COLO668 (cell line): ENCODE measurements at regions not wholly inside any gene's neighbourhood (a gene's known extent, or its start where the extent isn't known, plus 50 kb on each side); places are given as distances from the start of the nearest gene placed in this dataset.
"Not testable (repeated sequence)": the region's sequence is repeated elsewhere in the genome, so short reads cannot be mapped to it uniquely, and the experiment has no call there.

ENCODE experiments used
- DNase-seq: peaks from one replicate; lab custom pipeline; 2025; ENCODE audit not compliant: unreplicated experiment; lab: John Stamatoyannopoulos, UW

DNA sequence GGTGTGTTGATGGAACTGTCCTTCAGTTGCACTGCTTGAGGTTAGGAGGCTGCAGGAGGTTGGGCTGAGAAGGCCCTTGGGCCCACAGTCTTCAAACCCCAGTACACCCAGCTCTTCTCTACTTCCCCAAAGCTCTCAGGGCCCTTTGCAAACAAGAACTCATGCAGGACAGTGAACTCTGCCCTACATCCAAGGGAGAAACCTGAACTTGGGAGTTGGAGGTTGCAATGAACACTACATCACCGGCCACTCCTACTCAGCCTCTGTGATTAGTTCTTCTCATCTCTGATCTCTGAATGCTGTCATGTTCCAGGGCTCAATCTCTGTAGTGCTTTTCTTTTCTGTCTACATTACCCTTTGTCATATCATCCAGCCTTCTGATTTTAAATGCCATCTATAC, 148.5 kb upstream of the PDE7B start:
- no peak for DNase-seq

DNA sequence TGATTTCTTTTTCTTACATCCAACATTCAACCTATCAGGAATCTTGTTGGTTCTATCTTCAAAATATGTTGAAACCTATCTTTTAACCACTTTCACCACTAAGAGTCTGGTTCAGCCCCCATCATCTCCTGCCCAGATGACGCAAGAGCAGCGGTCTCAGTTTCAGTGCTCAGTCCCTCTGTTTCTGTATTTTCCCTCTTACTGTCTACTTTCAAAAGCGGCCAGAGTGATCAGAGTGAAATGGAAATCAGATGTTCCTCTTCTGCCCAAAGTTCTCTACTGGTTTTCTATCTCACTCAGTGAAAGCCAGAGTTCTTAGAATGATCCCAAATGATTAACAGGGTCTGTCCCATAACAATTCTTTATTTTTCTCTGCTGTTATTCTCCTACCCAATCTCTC, 147.9 kb upstream of the PDE7B start:
- no peak for DNase-seq

DNA sequence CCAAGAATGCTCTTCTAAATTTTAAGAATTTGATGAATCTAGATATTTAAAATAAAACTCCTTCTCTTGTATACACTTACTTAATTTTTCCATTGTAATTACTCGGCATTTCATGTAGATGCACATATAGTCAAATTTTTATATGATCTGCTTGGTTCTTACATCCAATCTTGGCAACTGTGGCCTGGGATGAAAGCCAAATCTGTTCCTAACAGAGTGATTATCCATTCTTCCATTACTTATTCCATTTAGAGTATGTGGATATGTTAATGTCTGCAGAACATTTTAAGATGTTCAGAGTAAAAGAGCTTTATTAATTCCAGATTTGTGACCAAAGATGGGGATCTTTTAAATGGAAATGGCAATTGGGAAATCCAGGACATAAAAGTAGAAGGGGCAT, 144.1 kb upstream of the PDE7B start:
- no peak for DNase-seq

DNA sequence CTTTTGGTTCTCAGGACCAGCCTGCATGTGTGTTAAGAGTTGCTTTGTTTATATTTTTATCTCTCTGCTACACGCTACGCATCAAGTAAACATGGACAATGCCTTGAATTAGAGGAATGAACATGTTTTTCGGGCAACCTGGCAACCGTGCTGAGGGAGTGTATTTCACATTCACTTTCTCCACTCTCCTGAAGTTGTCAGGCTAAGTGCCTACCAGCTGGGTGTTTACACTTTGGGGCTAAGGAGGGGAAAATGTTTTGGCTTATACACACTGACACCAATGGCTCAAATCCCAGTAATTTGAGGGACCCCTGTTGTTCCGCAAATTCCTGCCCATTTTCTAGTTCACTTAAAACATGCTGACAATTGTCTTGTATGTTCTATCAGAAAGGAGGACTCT, 141.5 kb upstream of the PDE7B start:
- DNase-seq = no peak

DNA sequence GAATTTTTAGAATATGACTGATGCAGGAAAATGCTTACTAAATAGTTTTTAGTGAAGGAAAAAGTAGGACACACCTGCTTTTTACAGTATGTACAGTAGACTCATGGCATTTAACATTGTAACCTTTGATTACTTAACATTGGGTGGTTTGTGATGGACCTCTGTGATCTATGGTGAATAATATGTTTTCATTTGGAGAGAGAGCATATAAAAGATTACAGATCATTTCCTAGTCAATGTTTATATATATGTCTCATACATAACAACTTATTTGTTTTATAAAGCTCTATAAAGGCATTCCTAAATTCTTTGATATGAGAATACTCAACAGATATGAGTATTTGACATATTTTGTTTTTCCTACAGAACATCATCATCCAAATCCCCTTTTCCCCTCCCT, 129.3 kb upstream of the PDE7B start:
- DNase-seq = no peak

DNA sequence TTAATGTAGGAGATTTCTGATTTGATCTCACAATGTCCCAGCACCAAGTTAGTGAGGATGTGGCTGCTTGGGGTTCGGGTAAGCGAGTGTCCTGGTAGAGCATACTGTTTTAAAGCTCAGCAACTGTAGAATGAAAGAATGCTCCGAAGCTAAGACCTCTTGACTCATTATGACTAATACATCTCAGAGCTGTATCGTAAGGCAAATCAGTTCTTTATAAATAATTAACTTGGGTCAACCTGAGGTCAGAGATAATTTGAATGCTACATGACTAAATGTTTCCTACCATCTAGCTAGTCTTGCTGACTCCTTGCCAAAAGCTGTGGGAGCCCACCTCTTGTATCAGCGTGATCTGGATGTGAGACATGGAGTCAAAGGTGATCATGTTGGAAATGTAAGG, 128.8 kb upstream of the PDE7B start:
- no peak for DNase-seq

DNA sequence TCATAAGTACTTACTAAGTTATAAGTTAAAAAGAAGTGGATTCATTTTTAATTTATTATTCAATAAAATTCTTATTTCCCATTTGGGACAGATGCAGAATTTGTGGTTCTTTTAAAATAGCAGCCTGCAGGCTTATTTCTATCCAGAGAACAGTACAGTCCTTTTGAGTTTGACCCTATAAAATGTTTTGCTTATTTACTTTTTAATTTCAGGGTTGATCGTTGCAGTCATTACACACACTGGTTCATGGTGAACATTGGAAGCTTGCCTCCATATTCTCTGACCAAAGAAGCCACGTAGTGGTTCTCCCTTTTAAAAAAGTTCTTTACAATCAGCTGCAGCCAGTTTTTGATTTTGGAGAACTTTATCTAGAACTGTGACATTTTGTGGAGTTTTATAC, 122.9 kb upstream of the PDE7B start:
- no peak for DNase-seq

DNA sequence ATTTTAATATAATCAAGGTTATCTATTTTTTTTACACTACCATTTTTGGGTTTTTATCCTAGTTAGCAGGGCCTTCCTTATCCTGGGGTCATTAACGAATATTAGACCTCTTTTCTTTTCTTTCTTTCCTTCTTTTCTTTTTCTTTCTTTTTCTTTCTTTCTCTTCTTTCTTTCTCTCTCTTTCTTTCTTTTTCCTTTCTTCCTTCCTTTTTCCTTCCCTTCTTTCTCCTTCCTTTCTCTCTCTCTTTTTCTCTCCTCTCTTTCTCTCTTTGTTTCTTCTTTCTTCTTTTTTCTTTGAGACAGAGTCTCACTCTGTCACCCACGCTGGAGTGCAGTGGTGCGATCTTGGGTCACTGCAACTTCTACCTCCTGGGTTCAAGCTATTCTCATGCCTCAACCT, 120.4 kb upstream of the PDE7B start:
- no peak for DNase-seq

DNA sequence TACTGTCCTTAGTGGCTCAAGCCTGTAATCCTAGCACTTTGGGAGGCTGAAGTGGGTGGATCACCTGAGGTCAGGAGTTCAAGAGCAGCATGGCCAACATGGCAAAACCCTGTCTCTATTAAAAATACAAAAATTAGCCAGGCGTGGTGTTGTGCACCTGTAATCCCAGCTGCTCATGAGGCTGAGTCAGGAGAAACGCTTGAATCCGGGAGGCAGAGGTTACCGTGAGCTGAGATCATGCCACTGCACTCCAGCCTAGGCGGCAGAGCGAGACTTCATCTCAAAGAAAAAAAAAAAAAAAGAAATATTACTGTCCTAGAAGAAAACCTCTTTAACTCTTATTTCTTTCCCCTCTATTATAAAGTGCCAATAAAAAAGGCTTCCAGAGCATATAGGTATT, 115.2 kb upstream of the PDE7B start:
- not testable (repeated sequence) for DNase-seq

DNA sequence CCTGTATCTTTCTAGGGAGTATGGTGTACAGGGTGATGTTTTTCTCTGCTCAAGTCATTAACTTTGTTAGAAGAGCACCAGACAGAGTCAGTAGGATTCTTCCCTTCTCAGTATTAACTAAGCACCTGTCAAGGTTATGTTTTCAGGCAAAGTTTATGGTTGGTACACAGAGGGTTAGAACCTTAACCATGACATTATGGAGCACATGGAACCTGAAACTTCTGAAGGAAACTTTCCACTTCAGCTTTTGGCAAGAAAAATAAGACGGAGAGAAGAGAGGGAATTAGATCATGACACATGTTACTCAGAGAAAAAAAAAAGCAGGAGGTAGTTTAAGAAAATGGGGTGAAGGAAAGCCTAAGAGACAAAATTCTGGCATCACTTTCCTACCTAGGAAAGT, 112.9 kb upstream of the PDE7B start:
- DNase-seq = no peak

DNA sequence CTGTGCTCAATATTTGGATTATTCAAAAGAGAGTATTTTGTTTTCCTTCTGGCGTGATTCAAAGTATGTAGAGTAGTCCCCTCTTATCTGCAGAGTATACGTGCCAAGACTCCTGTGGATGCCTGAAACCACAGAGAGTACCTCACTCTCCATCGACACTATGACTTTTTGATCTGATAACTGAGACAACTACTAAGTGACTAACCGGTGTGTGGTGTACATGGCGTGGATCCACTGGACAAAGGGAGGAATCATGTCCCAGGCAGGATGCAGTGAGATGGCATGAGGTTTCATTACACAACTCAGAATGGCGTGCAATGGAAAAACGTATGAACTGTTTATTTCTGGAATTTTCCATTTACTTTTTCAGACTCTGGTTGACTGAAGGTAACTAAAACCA, 112.2 kb upstream of the PDE7B start:
- DNase-seq = no peak

DNA sequence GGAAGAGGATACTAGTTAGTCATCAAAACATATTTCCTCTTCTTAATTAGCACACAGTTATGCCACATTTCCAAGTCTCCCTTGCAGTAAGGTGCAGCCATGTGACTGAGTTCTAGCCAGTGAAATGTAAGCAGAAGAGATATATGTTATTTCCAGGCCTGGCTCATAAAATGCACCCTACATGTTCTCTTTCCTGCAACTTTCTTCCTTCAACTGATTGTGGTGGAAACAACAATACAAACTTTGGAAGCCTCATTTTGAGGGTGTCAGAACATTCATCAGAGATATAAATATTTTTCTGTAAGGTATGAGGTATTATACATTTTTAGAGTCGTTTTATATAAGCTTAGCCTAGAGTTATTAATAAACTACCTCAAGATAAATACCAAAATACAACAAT, 110.9 kb upstream of the PDE7B start:
- no peak for DNase-seq

DNA sequence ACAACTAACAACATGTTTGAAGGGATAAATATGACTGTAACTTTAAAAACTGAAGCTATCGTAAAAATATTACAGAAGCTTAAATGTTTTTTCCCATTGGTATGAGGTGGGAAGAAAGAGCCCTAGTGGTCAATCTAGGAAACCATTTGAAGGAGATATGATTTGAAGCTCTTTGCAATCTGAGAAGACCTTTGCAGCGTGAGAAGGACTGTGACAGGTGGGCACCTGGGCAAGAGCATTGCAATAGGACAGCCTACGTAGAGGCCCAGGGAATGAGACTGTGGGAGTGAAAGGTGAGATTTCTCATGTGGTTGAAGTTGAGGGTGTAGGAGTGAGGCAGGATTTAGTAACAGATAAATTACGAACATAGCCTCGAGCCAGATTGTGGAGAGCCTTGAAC, 108.0 kb upstream of the PDE7B start:
- DNase-seq = no peak

DNA sequence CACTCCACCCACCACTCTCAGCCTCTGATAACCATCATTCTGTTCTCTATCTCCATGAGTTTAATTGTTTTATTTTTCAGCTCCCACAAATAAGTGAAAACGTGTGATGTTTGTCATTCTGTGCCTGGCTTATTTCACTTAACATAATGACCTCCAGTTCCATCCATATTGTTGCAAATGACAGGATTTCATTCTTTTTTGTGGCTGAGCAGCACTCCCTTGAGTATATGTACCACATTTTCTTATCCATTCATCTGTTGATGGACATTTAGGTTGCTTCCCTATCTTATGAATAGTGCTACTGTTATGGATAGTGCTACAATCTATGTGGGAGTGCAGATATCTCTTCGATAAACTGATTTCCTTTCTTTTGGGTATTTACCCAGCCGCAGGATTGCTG, 103.3 kb upstream of the PDE7B start:
- no peak for DNase-seq

DNA sequence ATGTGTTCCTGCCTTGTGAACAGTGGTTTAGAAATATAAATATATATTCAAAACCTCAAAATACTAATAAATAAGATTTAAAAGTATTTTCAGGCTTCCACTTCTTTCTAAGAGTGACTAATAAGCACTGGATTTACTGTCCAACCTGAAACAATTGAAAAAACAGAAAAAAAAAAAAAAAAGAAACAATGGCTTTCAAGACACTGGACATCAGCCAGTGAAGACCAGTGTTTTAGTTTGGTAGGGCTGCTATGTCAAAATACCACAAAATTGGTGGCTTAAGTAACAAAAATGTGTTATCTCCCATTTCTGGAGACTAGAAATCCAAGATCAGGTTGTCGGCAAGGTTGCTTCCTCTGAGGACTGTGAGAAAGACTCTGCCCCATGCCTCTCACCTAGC, 101.4 kb upstream of the PDE7B start:
- DNase-seq = no peak

DNA sequence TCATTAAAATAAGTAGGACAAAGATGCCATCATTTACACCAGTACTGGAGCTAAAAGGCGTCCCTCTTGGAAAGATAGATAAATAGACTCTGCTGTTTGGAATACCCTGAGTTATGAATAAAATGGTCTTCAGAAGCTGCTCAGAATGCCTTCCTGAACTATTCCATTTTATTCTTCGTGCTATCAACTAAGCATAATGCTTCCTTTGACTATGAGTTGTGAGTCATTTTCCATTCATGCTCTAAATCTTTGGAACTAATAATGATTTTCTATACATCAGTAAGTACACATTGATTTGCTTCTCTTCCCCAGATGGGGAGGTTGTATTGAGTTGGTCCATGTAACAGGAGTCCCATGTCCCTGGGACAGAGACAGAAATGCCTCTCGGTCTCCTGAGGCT, 98.3 kb upstream of the PDE7B start:
- DNase-seq = no peak

DNA sequence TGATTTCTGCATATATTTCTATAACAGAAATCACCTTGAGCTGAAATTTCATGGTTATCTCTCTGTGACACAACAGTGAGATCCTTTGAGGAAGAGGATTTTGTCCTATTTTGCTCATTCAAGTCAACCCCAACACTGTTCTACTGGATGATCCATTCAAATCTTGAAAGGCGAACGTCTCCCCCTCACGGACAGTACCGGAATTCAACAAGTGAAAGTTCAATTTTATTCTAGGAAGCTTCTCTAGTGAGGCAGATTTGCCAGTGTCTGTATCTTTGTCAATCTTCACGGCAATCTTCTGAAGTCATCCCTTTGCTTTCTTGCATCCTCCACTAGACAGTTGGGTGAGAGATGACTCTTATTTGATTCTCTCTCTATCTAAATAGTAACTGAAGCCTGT, 91.7 kb upstream of the PDE7B start:
- DNase-seq = no peak

DNA sequence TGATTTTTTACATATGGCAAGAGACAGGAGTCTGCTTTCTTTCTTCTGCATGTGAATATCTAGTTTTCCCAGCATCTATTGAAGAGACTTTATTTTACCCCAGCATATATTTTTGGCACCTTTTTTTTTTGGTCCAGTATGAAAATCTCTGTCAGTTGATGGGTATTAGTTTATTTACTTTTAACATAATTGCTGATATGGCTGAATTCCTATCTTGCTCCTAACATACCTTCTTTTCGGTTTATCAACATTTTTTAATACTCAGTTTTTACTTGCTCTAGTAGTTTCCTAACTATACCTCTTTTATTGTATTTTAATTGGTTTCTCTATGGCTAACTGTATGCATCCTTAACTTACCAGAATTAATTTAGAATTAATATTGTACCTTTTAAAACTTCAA, 77.5 kb upstream of the PDE7B start:
- no peak for DNase-seq

DNA sequence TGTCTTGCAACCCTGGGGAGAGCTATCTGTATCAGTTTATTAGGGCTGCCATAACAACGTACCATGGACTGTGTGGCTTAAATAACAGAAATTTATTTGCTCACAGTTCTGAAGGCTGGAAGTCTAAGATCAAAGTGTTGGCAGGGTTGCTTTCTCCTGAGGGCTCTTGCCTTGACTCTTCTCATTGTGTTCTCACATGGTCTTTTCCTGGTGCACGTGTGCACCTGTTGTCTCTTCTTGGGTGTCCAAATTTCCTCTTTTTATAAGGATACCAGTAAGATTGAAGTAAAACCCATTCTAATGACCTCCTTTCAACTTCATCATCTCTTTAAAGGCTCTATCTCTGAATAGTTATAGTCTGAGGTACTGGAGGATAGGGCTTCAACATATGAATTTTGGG, 72.3 kb upstream of the PDE7B start:
- no peak for DNase-seq

DNA sequence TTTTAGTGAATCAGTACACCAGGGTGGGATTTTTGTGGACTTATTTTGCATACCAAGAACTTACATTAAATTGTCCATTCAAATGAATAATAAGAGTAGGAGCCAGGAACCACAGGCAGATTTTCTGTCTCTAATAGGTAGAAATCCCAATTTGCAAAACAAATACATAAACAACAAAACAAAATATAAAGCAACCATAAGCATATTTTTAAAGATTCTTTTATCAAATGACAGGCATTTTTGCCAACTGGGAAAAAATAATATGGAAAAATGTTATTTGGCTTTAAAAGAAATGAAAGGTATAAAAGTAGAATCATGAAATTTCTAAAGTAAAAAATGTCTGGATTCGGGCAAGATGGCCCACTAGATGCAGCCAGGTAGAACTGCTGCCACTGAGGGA, 71.2 kb upstream of the PDE7B start:
- DNase-seq = no peak

DNA sequence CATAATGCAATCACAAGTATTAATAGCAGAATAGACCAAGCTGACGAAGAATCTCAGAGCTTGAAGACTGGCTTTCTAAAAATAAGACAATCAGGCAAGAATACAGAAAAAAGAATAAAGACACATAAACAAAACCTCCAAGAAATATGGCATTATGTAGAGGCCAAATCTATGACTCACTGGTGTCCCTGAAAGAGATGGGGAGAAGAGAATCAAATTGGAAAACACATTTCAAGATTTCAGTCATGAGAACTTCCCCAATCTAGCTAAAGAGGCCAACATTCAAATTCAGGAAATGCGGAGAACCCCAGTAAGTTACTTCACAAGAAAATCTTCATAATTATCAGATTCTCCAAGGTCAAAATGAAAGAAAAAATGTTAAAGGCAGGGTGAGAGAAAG, 69.0 kb upstream of the PDE7B start:
- no peak for DNase-seq

DNA sequence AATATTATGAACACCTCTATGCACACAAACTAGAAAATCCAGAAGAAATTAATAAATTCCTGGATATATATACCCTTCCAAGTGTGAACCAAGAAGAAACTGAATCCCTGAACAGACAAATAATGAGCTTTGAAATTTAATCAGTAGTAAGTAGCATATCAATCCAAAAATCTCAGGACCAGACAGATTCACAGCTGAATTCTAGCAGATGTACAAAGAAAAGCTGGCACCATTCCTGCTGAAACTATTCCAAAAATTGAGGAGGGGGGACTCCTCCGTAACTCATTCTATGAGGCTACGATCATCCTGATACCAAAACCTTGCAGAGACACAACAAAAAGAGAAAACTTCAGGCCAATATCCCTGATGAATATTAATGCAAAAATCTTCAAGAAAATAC, 67.0 kb upstream of the PDE7B start:
- no peak for DNase-seq

DNA sequence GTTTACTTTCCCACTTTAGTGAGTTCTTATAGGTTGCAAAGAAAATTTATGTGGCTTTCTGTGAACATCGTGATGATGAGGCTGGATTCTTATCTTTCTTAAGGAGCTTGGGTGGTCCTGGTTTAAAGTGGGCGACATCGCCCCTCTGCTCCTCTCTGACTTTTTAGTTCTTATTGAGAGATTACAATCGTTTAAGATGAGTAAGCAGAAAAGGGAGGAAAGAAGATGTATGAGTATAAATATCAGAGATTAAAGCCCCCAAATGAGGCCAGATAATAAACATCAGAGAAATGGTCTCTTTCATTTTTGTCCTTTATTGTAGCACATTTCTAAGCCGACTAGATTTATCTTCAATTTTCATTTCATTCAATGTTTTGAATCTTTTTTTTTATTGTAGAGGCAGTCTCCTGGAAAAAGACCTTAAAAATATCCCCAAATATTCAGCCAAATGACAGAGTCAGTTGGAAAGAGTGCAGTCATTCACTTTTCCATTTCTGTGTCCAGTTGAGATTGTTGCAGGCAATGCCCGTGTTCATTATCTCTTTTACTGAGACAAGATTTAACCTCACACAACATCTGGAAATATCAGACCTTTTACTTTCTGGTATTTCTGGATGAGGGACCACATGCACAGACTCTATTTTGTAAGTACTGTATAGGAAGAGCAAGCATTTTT, 62.0 kb upstream of the PDE7B start:
- DNase-seq = no peak

DNA sequence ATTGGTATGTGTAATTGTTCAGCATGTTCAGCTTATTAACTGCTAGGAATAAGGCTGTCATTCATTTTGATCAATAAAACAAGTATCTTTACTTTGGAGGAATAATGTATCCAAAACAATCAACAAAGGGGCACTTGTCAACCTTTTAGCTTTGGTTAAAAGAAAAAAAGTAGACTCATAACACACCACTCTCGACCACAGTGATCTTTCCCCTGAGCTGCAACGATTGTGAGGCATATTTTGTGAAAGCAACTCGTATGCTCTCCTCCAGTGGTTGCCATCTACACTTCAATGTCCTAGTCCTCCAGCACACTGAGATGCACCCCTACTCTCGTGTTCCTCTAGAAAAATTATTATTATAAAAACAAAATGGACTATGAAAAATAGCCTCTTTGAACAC, 60.1 kb upstream of the PDE7B start:
- no peak for DNase-seq
